Endothelial cell of umbilical vein (primary cell): ENCODE measurements at regions not wholly inside any gene's neighbourhood (a gene's known extent, or its start where the extent isn't known, plus 50 kb on each side); places are given as distances from the start of the nearest gene placed in this dataset.

Experiments
- BruUV-seq: library from RNA; stranded (reverse); fragments of 400-500 nt; replicated peaks from 2 replicates; lab custom pipeline; 2021; lab: Mats Ljungman, UMichigan
- CTCF ChIA-PET: fragments of 300-600, 350-600 bp; sonication (Branson Sonifier 250); formaldehyde crosslinking; loops from one replicate; lab custom pipeline; 2021; ENCODE audit warnings: antibody characterized with exemption, inconsistent platforms; lab: Charles Lee
- POLR2A ChIA-PET: fragments of 300-600, 350-600 bp; sonication (Branson Sonifier 250); formaldehyde crosslinking; loops from one replicate; lab custom pipeline; 2021; ENCODE audit warnings: antibody characterized with exemption, inconsistent platforms; lab: Charles Lee
- DNase-seq: peaks from one replicate; pipeline ENCODE4 v3.0.0-alpha.2; 2011; ENCODE audit warnings: low read depth, low spot score
- FAIRE-seq: peaks from 2 replicates; lab custom pipeline; 2011; peaks lifted over from hg19 to GRCh38; lab: Jason Lieb, UNC
- H2AFZ ChIP-seq: 2 replicates; pipeline ENCODE4 v1.6.0; 2012; ENCODE audit warnings: low read depth, low read length, control low read depth, inconsistent platforms
- H3K27ac ChIP-seq: 2 replicates; pipeline ENCODE4 v1.5.1; 2011; ENCODE audit warnings: low read depth, mild to moderate bottlenecking, control low read depth, low read length, moderate library complexity; ENCODE audit not compliant: insufficient read depth
- H3K27me3 ChIP-seq, 2 experiments: 2 replicates each; pipeline versions ENCODE4 v1.6.0 to v1.6.1; 2011; ENCODE audit warnings: low read length in 2 of 2, mixed read lengths in 1 of 2; ENCODE audit not compliant: control insufficient read depth in 2 of 2, insufficient read depth in 2 of 2
- H3K36me3 ChIP-seq, 2 experiments: 2 replicates in 1 of 2; 3 replicates in 1 of 2; pipeline ENCODE4 v1.5.1; 2011; ENCODE audit warnings: low read length in 2 of 2, mild to moderate bottlenecking in 1 of 2, moderate library complexity in 1 of 2; ENCODE audit not compliant: control insufficient read depth in 2 of 2, insufficient read depth in 2 of 2; ENCODE audit errors: extremely low read depth in 1 of 2
- H3K4me1 ChIP-seq: 3 replicates; pipeline ENCODE4 v1.5.1; 2011; ENCODE audit warnings: mild to moderate bottlenecking, low read length; ENCODE audit not compliant: control insufficient read depth, insufficient read depth; ENCODE audit errors: extremely low read depth
- H3K4me2 ChIP-seq: 2 replicates; pipeline ENCODE4 v1.6.1; 2011; ENCODE audit warnings: low read length, control low read depth, mixed read lengths; ENCODE audit not compliant: insufficient read depth
- H3K4me3 ChIP-seq, 3 experiments: fragments of 200-600 bp in 1 of 3; sonication (generic), shearing (Covaris generic) in 1 of 3; replicated peaks in 1 of 3; 2 replicates each; pipeline ENCODE4 v1.5.1; 2011 to 2016; ENCODE audit warnings: control low read depth in 3 of 3, low read length in 3 of 3, mild to moderate bottlenecking in 2 of 3, inconsistent platforms in 1 of 3, low read depth in 1 of 3, moderate library complexity in 1 of 3; ENCODE audit not compliant: insufficient read depth in 1 of 3
- H3K79me2 ChIP-seq: 2 replicates; pipeline ENCODE4 v1.6.0; 2012; ENCODE audit warnings: low read length, inconsistent platforms; ENCODE audit not compliant: control insufficient read depth, insufficient read depth
- H3K9ac ChIP-seq: replicated peaks from 2 replicates; pipeline ENCODE3; 2011; ENCODE audit warnings: low read length, control low read depth; ENCODE audit not compliant: insufficient read depth; ENCODE audit errors: extremely low read depth
- H3K9me1 ChIP-seq: replicated peaks from 3 replicates; pipeline ENCODE4 v1.6.0; 2011; ENCODE audit warnings: mild to moderate bottlenecking, low read length; ENCODE audit not compliant: control insufficient read depth, insufficient read depth; ENCODE audit errors: extremely low read depth
- H3K9me3 ChIP-seq: replicated peaks from 2 replicates; pipeline ENCODE4 v1.5.1; 2012; ENCODE audit warnings: low read length, inconsistent platforms; ENCODE audit not compliant: control insufficient read depth, insufficient read depth
- H4K20me1 ChIP-seq: replicated peaks from 2 replicates; pipeline ENCODE3; 2011; ENCODE audit warnings: mild to moderate bottlenecking, low read length; ENCODE audit not compliant: control insufficient read depth, insufficient read depth; ENCODE audit errors: extremely low read depth
- EZH2 ChIP-seq: IDR thresholded peaks from 2 replicates; pipeline ENCODE4 v1.6.1; 2012; ENCODE audit warnings: borderline replicate concordance, low read depth, mild to moderate bottlenecking, moderate library complexity, low read length, inconsistent platforms; ENCODE audit not compliant: severe bottlenecking
- FOS ChIP-seq: IDR thresholded peaks from 2 replicates; pipeline ENCODE4 v1.6.1; 2011; ENCODE audit warnings: mild to moderate bottlenecking, low read length, moderate library complexity, borderline replicate concordance; ENCODE audit not compliant: insufficient read depth
- GATA2 ChIP-seq: IDR thresholded peaks from 2 replicates; pipeline ENCODE4 v1.7.0; 2011; ENCODE audit warnings: low read depth, mild to moderate bottlenecking, moderate library complexity, mixed read lengths, low read length; ENCODE audit not compliant: insufficient read length, insufficient read depth
- JUN ChIP-seq: IDR thresholded peaks from 2 replicates; pipeline ENCODE4 v1.6.1; 2011; ENCODE audit warnings: borderline replicate concordance, low read depth; ENCODE audit not compliant: insufficient read length, insufficient read depth
- MYC ChIP-seq: IDR thresholded peaks from one replicate; pipeline ENCODE4 v1.6.1; 2011; ENCODE audit warnings: mild to moderate bottlenecking, low read depth, low read length
- POLR2A ChIP-seq: IDR thresholded peaks from 2 replicates; pipeline ENCODE4 v1.6.1; 2012; ENCODE audit warnings: low read depth, mild to moderate bottlenecking, control low read depth, low read length
- POLR2AphosphoS5 ChIP-seq: IDR thresholded peaks from 2 replicates; pipeline ENCODE4 v1.6.1; 2012; ENCODE audit warnings: low read depth, mild to moderate bottlenecking, control low read depth, low read length, moderate library complexity; ENCODE audit not compliant: insufficient read depth
- dilution Hi-C: fragments of 300-500 bp; cut with MboI; formaldehyde crosslinking; loops from one replicate; pipeline ENCODE4 v1.15.0; 2019; ENCODE audit warnings: low sequenced_read_pairs; ENCODE audit not compliant: extremely low pct_ligation_motif_present
- intact Hi-C: fragments of 100-400 bp; cut with micrococcal nuclease; formaldehyde crosslinking; loops from one replicate; pipeline ENCODE4 v1.10.0; 2022
- TF ChIP-seq, protein P1 (sequence below), 2 donors: IDR thresholded peaks; 1 replicate in 1 of 2; 2 replicates in 1 of 2; pipeline ENCODE4 v1.5.1; 2011; ENCODE audit warnings: low read length in 2 of 2, mild to moderate bottlenecking in 2 of 2, moderate library complexity in 2 of 2, control low read depth in 1 of 2, inconsistent platforms in 1 of 2, low read depth in 1 of 2; ENCODE audit not compliant: insufficient read depth in 1 of 2; ENCODE audit errors: extremely low read depth in 1 of 2
- TF ChIP-seq, protein P2 (sequence below): IDR thresholded peaks from 2 replicates; pipeline ENCODE4 v1.6.1; 2011; ENCODE audit not compliant: insufficient read depth, insufficient read length

DNA sequence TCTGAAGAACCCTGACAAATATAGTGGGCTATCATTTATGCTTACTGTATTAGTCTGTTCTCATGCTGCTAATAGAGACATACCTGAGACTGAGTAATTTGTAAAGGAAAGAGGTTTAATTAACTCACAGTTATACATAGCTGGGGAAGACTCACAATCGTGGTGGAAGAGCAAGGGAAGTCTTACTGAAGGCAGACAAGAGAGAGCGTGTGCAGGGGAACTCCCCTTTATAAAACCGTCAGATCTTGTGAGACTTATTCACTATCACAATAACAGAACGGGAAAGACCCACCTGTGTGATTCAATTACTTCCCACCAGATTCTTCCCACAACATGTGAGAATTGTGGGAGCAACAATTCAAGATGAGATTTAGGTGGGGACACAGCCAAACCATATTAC lies 526.8 kb upstream of the GOT2 start:
- H3K9me3 ChIP-seq: no peaks in the 10 kb centered on the region
- no peak overlapping the region for H3K9ac ChIP-seq
- CTCF ChIA-PET: interaction anchor here (1.1 kb wide), 1 partner anchor 9 kb away, joined by 3 read pairs; no protein-coding TSS in a partner anchor
- dilution Hi-C loops (no loop called here), intact Hi-C loops (no loop called here)
- TF ChIP-seq FOS (no peak), EZH2 (no peak), GATA2 (no peak), POLR2A (no peak)
- TF ChIP-seq, protein P1, sequence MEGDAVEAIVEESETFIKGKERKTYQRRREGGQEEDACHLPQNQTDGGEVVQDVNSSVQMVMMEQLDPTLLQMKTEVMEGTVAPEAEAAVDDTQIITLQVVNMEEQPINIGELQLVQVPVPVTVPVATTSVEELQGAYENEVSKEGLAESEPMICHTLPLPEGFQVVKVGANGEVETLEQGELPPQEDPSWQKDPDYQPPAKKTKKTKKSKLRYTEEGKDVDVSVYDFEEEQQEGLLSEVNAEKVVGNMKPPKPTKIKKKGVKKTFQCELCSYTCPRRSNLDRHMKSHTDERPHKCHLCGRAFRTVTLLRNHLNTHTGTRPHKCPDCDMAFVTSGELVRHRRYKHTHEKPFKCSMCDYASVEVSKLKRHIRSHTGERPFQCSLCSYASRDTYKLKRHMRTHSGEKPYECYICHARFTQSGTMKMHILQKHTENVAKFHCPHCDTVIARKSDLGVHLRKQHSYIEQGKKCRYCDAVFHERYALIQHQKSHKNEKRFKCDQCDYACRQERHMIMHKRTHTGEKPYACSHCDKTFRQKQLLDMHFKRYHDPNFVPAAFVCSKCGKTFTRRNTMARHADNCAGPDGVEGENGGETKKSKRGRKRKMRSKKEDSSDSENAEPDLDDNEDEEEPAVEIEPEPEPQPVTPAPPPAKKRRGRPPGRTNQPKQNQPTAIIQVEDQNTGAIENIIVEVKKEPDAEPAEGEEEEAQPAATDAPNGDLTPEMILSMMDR (IDR thresholded peaks at IDR 0.05; ENCODE audit: extremely low read depth in 1 of 2, insufficient read depth in 1 of 2, low read depth in 1 of 2, low read length in 2 of 2): no peak
- TF ChIP-seq, protein P2, sequence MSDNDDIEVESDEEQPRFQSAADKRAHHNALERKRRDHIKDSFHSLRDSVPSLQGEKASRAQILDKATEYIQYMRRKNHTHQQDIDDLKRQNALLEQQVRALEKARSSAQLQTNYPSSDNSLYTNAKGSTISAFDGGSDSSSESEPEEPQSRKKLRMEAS: no peak
- H3K9me1 ChIP-seq: no peaks in the 10 kb centered on the region
- no peaks in the 10 kb centered on the region for H3K79me2 ChIP-seq
- H2AFZ ChIP-seq: no peak overlapping the region
- FAIRE-seq (no peak), DNase-seq (no peak)
- no peaks in the 10 kb centered on the region for H4K20me1 ChIP-seq
- no peak overlapping the region for H3K4me3 ChIP-seq
- no peaks in the 10 kb centered on the region for H3K27me3 ChIP-seq
- POLR2A ChIA-PET: no interaction called here
- no peaks in the 10 kb centered on the region for H3K36me3 ChIP-seq
- no TSS peak for BruUV-seq
- H3K4me2 ChIP-seq: no peak overlapping the region
- no peak overlapping the region for H3K27ac ChIP-seq
- H3K4me1 ChIP-seq: no peaks in the 10 kb centered on the region

DNA sequence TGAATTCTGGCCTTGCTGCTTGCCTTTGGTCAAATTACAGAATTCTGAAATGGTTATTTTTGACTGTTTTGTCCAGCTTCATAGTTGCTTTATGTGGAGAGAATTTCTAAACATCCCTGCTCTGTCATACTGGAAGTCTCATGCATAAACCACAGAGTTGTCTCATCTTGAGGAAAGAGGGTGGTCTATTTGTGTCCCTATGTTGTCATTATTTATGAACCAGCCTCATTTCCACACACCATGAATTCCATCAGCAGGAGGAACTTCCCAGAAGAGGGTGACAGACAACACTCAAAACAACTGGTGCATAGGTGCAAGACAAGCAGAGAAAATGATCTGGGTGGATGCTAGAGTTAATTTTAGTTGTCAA lies 525.8 kb upstream of the GOT2 start:
- Histone ChIP-seq H3K4me3 (no peak overlapping the region), H3K9ac (no peak overlapping the region), H3K9me1 (no peaks in the 10 kb centered on the region), H3K9me3 (no peaks in the 10 kb centered on the region), H3K4me1 (no peaks in the 10 kb centered on the region), H3K36me3 (no peaks in the 10 kb centered on the region), H2AFZ (no peak overlapping the region), H3K27ac (no peak overlapping the region), H3K4me2 (no peak overlapping the region), H3K27me3 (no peaks in the 10 kb centered on the region), H3K79me2 (no peaks in the 10 kb centered on the region), H4K20me1 (no peaks in the 10 kb centered on the region)
- DNase-seq: no peak
- TF ChIP-seq JUN (no peak), GATA2 (no peak), POLR2AphosphoS5 (no peak), FOS (no peak), MYC (no peak), POLR2A (no peak)
- TF ChIP-seq, protein P2: no peak
- TF ChIP-seq, protein P1 (IDR thresholded peaks at IDR 0.05; ENCODE audit: extremely low read depth in 1 of 2, insufficient read depth in 1 of 2, low read depth in 1 of 2, low read length in 2 of 2): no peak
- no TSS peak for BruUV-seq
- dilution Hi-C loops: no loop called here
- no peak for FAIRE-seq
- ChIA-PET CTCF (no interaction called here), POLR2A (no interaction called here)
- intact Hi-C loops: no loop called here
